T-helper 17 cell (primary cell): ENCODE measurements at regions not wholly inside any gene's neighbourhood (a gene's known extent, or its start where the extent isn't known, plus 50 kb on each side); places are given as distances from the start of the nearest gene placed in this dataset.

Experiments
- ATAC-seq: fragments of 150-1000 bp; cut with Tn5 transposase; 2 replicates; pipeline ENCODE4 v1.10.0; 2021; ENCODE audit warnings: mild to moderate bottlenecking, moderate library complexity
- DNase-seq, 3 donors: peaks; one replicate each; pipeline versions ENCODE4 v3.0.0 to v3.0.0-alpha.2; 2020 to 2021
- H3K9me3 ChIP-seq: one replicate; pipeline ENCODE4 v1.7.0; 2013; ENCODE audit warnings: low read length, mild to moderate bottlenecking; ENCODE audit not compliant: control insufficient read depth, poor library complexity, severe bottlenecking
- H3K27ac Mint-ChIP-seq: one replicate; pipeline ENCODE4 v1.8.0; 2022; ENCODE audit warnings: mild to moderate bottlenecking, moderate library complexity, mixed read lengths
- H3K27me3 Mint-ChIP-seq: one replicate; pipeline ENCODE4 v1.8.0; 2022; ENCODE audit warnings: mixed read lengths
- H3K36me3 Mint-ChIP-seq: one replicate; pipeline ENCODE4 v1.8.0; 2022; ENCODE audit warnings: low read depth, mixed read lengths
- H3K4me1 Mint-ChIP-seq: one replicate; pipeline ENCODE4 v1.8.0; 2022; ENCODE audit warnings: mild to moderate bottlenecking, mixed read lengths
- H3K4me3 Mint-ChIP-seq: one replicate; pipeline ENCODE4 v1.8.0; 2022; ENCODE audit warnings: mild to moderate bottlenecking, moderate library complexity, mixed read lengths

DNA sequence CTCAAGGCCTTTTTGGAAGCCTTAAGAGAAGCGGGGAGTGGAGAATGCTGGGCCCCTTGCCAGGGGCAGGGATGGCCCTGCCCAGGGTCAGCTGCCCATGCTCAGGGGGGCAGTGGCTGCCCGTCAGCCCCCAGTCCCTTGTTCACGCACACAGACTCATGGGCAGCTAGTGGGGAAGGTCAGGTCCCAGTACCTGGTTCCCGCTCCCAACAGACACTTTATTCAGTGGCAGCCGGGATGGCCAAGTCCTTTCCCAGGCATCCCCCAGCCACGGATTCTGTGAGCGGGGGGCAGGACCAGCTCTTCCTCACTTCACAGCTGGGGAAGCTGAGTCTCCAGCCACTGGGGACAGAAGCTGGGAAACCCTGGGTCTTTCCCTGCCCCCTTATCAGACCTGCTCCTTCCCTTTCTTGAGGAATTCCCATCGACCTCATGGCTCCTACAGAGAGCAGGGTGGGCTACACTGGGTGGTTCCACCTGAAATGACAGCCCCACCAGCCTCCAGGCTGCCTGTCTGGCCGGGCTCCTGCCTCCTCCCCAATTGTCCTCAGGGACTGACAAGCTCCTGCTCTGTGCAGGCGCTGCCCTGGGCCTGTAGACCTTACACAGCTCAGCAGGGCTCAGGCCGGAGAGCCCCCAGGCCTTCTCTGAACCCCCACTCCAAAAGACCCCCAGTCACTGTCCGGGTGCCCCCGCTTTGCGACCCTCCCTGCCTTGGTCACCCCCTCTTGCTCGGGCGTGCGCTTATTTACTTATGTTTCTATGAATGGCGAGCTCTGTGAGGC is 61.0 kb upstream of the FGF3 start:
- ATAC-seq (no peak), DNase-seq (no peak)
- no peak overlapping the region for H3K4me3 Mint-ChIP-seq
- peaks cover 61% of the 10 kb centered on the region for H3K27me3 Mint-ChIP-seq
- no peak overlapping the region for H3K27ac Mint-ChIP-seq
- H3K36me3 Mint-ChIP-seq = no peaks in the 10 kb centered on the region
- H3K4me1 Mint-ChIP-seq = no peaks in the 10 kb centered on the region
- H3K9me3 ChIP-seq = no peaks in the 10 kb centered on the region

DNA sequence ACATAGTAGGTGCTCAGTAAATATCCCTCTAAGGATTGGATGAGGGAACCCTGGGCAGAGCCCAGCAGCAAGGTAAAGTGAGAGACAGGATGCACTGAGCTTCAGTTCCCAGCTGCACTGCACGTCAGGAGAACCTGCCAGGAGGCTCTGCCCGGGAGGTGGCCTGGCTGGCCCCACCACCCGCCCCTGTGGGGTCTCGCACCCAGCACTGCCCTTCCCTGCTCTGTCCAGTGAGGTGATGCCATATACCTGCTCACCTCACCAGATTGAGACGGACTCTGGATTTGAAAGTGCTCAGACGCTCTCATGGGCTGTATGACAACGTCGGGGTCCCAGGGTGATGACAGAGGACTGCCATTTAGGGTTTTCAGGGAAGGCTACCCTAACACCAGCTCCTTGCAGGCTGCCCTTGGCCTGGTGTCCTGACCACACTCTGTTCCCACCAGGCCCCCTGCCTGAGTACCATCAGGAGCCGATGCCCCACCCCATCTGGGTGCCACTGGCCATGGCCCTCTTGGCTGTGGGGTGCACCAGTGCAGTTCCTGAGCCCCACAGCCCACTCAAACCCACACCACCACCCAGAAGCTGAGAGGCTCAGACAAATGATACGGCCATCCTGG is 61.7 kb upstream of the FGF3 start:
- H3K4me1 Mint-ChIP-seq = no peaks in the 10 kb centered on the region
- DNase-seq = no peak
- ATAC-seq = no peak
- H3K9me3 ChIP-seq = no peaks in the 10 kb centered on the region
- H3K27me3 Mint-ChIP-seq = peaks cover 54% of the 10 kb centered on the region
- no peak overlapping the region for H3K27ac Mint-ChIP-seq
- H3K36me3 Mint-ChIP-seq = no peaks in the 10 kb centered on the region
- H3K4me3 Mint-ChIP-seq = no peak overlapping the region

DNA sequence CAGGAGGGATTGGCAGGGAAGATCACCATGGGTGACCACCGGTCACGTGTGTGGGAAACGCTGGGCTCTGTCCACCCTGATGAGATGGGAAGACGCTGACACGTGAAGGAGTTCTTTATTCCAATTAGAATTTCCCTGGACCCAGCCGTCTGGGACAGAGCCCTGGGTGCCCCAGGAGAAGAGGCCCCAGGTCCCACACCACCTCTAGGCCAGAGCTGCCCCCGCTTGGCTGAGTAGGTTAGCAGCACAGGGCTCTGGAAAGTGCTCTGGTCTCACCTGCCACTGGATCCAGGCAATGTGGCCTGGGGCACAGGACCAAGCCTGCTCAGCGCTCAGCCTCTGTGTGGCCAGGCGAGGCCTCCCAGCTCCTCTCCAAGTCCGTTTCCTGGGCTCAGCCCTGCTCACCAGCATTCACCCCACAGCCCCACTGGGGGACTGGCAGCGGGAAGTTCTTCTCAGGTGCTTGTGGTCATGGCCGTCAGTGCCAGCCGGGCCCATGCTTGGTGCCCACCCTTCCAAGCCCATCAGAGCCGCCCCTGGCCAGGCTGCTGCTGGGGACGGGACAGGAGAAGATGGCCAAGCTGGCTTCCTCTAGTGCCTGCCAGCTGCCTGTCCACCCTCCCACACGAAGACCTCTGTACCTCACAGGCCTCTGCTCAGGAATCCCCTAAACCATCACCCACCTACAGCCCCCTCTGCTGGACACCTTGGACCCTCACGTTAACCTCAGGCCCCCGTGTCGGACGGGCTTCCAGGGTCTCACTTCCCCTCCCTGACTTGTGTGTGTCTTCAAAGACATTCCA is 62.5 kb upstream of the FGF3 start:
- ATAC-seq (no peak), DNase-seq (no peak)
- H3K4me1 Mint-ChIP-seq = no peaks in the 10 kb centered on the region
- no peak overlapping the region for H3K27ac Mint-ChIP-seq
- H3K9me3 ChIP-seq = no peaks in the 10 kb centered on the region
- no peak overlapping the region for H3K4me3 Mint-ChIP-seq
- peaks cover 48% of the 10 kb centered on the region for H3K27me3 Mint-ChIP-seq
- H3K36me3 Mint-ChIP-seq = no peaks in the 10 kb centered on the region

DNA sequence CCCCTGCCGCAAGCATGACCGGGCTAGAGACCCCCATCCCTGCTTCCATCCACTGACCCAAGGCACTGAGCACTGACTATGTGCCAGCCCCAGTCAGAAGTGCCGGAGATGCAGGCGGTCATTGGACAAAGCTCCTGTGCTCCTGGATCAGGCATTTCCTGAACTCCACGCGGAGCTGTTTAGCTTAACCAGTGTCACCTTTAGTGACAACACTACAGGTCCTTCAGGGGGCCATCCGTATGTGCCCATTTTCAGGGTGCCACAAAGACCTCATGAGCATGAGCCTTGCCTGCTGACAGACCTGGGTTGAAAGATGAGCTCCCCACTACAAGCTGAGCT is 63.0 kb upstream of the FGF3 start:
- H3K9me3 ChIP-seq = no peaks in the 10 kb centered on the region
- H3K4me3 Mint-ChIP-seq = no peak overlapping the region
- ATAC-seq (no peak), DNase-seq (no peak)
- no peaks in the 10 kb centered on the region for H3K36me3 Mint-ChIP-seq
- H3K27ac Mint-ChIP-seq = no peak overlapping the region
- H3K27me3 Mint-ChIP-seq = peaks cover 48% of the 10 kb centered on the region
- H3K4me1 Mint-ChIP-seq = no peaks in the 10 kb centered on the region

GRCh38 chr11:69883292-69884255 is 64.4 kb upstream of the FGF3 start:
- Mint-ChIP-seq H3K27ac (no peak overlapping the region), H3K36me3 (no peaks in the 10 kb centered on the region)

GRCh38 chr11:69884286-69884685 is 65.1 kb upstream of the FGF3 start:
- Mint-ChIP-seq H3K4me1 (peaks cover 2% of the 10 kb centered on the region), H3K27me3 (peaks cover 52% of the 10 kb centered on the region), H3K36me3 (no peaks in the 10 kb centered on the region), H3K4me3 (no peak overlapping the region), H3K27ac (no peak overlapping the region)
- no peak for ATAC-seq
- DNase-seq = no peak
- H3K9me3 ChIP-seq = no peaks in the 10 kb centered on the region

More at GRCh38 chr11:69883292-69884255, 64.4 kb upstream of the FGF3 start:
- ATAC-seq = no peak
- peaks cover 2% of the 10 kb centered on the region for H3K4me1 Mint-ChIP-seq
- H3K4me3 Mint-ChIP-seq = no peak overlapping the region
- no peak for DNase-seq
- H3K27me3 Mint-ChIP-seq = peaks cover 50% of the 10 kb centered on the region
- H3K9me3 ChIP-seq = no peaks in the 10 kb centered on the region

GRCh38 chr11:69884751-69885150 is 65.5 kb upstream of the FGF3 start:
- no peaks in the 10 kb centered on the region for H3K9me3 ChIP-seq
- Mint-ChIP-seq H3K27me3 (peaks cover 57% of the 10 kb centered on the region), H3K36me3 (no peaks in the 10 kb centered on the region), H3K4me3 (no peak overlapping the region), H3K4me1 (peaks cover 2% of the 10 kb centered on the region), H3K27ac (no peak overlapping the region)
- no peak for ATAC-seq
- DNase-seq = no peak

DNA sequence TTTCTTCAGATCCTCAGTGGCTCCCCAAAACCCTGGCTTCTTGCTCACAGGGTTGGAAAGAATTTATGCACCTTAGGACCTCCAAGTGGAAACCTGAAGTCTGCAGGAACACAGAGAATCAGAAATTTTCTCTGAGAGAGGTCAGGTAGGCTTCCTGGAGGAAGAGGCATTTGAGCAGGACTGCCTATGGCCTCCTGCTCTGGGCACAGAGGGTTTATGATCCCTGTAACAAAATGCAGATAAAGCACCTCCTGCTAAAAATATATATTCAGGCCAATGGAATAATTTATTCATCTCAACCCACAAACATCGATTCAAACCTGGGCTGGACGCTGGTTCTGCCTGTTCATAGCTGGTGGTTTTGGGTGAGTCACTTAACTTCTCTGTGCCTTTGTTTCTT is 68.1 kb upstream of the FGF3 start:
- no peak for ATAC-seq
- Mint-ChIP-seq H3K27me3 (peaks cover 60% of the 10 kb centered on the region), H3K4me3 (no peak overlapping the region), H3K36me3 (no peaks in the 10 kb centered on the region), H3K4me1 (peaks cover 2% of the 10 kb centered on the region), H3K27ac (no peak overlapping the region)
- no peaks in the 10 kb centered on the region for H3K9me3 ChIP-seq
- DNase-seq = no peak

GRCh38 chr11:69887841-69888427 is 68.7 kb upstream of the FGF3 start:
- no peaks in the 10 kb centered on the region for H3K9me3 ChIP-seq
- Mint-ChIP-seq H3K4me1 (peaks cover 5% of the 10 kb centered on the region), H3K27me3 (peaks cover 61% of the 10 kb centered on the region), H3K27ac (no peak overlapping the region), H3K36me3 (no peaks in the 10 kb centered on the region), H3K4me3 (no peak overlapping the region)
- ATAC-seq (no peak), DNase-seq (no peak)

GRCh38 chr11:69888483-69889181 is 69.4 kb upstream of the FGF3 start:
- peak; percentile 39 for ATAC-seq
- peaks cover 58% of the 10 kb centered on the region for H3K27me3 Mint-ChIP-seq
- DNase-seq = peak; percentile 39 to 59 (median 43)
- H3K9me3 ChIP-seq = no peaks in the 10 kb centered on the region
- no peaks in the 10 kb centered on the region for H3K36me3 Mint-ChIP-seq
- no peak overlapping the region for H3K4me3 Mint-ChIP-seq
- H3K4me1 Mint-ChIP-seq = peaks cover 5% of the 10 kb centered on the region
- no peak overlapping the region for H3K27ac Mint-ChIP-seq

DNA sequence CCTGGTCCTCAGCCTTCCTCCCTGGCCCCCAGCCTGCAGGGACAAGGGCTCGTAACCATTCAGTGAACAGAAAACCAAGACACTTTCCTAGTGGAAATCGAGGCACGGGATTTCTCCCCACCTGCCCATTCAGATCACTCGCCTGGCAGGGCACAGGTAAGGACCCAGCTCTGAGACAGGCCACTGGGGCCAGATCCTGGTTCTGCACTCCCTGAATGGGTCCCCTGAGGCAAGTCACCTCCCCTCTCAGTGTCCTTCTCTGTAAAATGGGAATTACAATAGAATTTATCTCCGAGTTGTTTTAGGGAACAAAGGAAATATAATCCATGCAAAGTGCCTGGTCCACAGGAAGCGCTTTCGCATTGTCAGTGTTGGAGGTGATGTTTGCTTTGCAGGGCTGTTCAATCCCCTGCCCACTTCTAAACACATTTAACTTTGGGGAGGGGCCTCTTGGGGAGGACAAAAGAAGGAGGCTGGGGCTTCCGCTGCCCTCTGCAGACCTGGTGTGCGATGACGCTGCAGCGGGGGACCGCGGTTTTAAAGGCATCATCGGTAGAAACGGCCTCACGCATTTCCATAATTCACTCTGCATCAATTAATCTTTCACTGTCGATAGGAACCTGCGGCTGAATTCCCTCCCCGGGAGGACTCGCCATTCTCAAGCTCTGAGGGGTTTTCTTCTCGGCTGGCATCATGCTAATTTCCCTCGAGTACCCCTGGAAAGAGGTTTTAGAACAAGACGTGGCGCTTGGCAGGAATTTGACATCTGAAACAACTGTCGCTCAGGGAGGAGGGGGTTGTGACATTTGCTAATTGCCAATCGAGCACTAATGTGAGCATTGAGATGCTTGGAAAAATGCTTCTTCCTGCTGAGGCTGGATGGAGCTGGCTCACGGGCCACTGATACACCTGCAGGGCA is 70.4 kb upstream of the FGF3 start:
- no peak overlapping the region for H3K4me3 Mint-ChIP-seq
- H3K4me1 Mint-ChIP-seq = peaks cover 5% of the 10 kb centered on the region
- no peak overlapping the region for H3K27ac Mint-ChIP-seq
- ATAC-seq (no peak), DNase-seq (no peak)
- H3K9me3 ChIP-seq = no peaks in the 10 kb centered on the region
- H3K36me3 Mint-ChIP-seq = no peaks in the 10 kb centered on the region
- H3K27me3 Mint-ChIP-seq = peaks cover 60% of the 10 kb centered on the region
